ENCODE measurements at regions not wholly inside any gene's neighbourhood (a gene's known extent, or its start where the extent isn't known, plus 50 kb on each side); places are given as distances from the start of the nearest gene placed in this dataset.

- Histone ChIP-seq H3K14ac (ENCODE audit: insufficient read length) (no peak overlapping the region), H3K27ac (ENCODE audit: low read depth, low read length) (no peak overlapping the region), H3K4me3 (ENCODE audit: extremely low read depth in 1 of 4, insufficient read depth in 2 of 4, low read depth in 3 of 4, low read length in 4 of 4) (no peak overlapping the region), H3K4me1 (replicated peaks in 1 of 4; ENCODE audit: control insufficient read depth in 3 of 4, insufficient read depth in 4 of 4, low read length in 3 of 4) (no peaks in the 10 kb centered on the region), H3K4me2 (ENCODE audit: insufficient read depth in 1 of 2, low read depth in 2 of 2, low read length in 2 of 2) (no peak overlapping the region), H2AK5ac (ENCODE audit: low read depth, low read length) (no peak overlapping the region), H3K9ac (replicated peaks in 1 of 4; ENCODE audit: extremely low read depth in 1 of 4, low read depth in 3 of 4, low read length in 3 of 4) (no peak overlapping the region), H3K9me3 (ENCODE audit: insufficient read depth in 2 of 2, low read depth in 1 of 2, low read length in 1 of 2) (no peaks in the 10 kb centered on the region), H3K36me3 (ENCODE audit: control insufficient read depth in 2 of 4, insufficient read depth in 4 of 4, low read length in 3 of 4) (no peaks in the 10 kb centered on the region), H2AFZ (ENCODE audit: low read length) (no peak overlapping the region), H2BK12ac (ENCODE audit: low read depth, low read length) (peak overlapping the region; percentile 60; the same call in 1 of the 2 replicates), H2BK15ac (ENCODE audit: low read length) (no peak overlapping the region), H3K4ac (replicated peaks; ENCODE audit: insufficient read length, low read depth, low read length) (no peak overlapping the region), H3K27me3 (replicated peaks in 1 of 4; ENCODE audit: control insufficient read depth in 3 of 4, extremely low read depth in 1 of 4, insufficient read depth in 3 of 4, low read length in 3 of 4) (no peaks in the 10 kb centered on the region), H2BK120ac (replicated peaks; ENCODE audit: low read depth, low read length) (no peak overlapping the region), H3K23ac (ENCODE audit: insufficient read length) (no peak overlapping the region), H4K8ac (ENCODE audit: extremely low read depth, insufficient read depth, low read length) (no peak overlapping the region; the same call in 1 of the 2 replicates), H3K18ac (ENCODE audit: extremely low read depth, low read length) (no peak overlapping the region; the same call in 1 of the 2 replicates), H4K20me1 (replicated peaks in 1 of 2; ENCODE audit: control insufficient read depth in 1 of 2, insufficient read depth in 2 of 2, low read length in 2 of 2) (peaks cover 0 to 3% of the 10 kb centered on the region in 2 experiments), H2BK20ac (ENCODE audit: low read length) (no peak overlapping the region), H3K79me1 (ENCODE audit: low read depth, low read length) (no peaks in the 10 kb centered on the region), H4K91ac (replicated peaks; ENCODE audit: insufficient read length, low read length) (no peak overlapping the region), H2BK5ac (ENCODE audit: low read depth, low read length) (no peak overlapping the region), H3K23me2 (ENCODE audit: low read depth, low read length) (no peaks in the 10 kb centered on the region; the same call in 1 of the 2 replicates), H3K79me2 (ENCODE audit: control insufficient read depth in 1 of 2, insufficient read depth in 2 of 2, low read length in 2 of 2) (peaks cover 0 to 3% of the 10 kb centered on the region in 2 experiments; a peak in 1 of 4 replicates), H4K5ac (ENCODE audit: insufficient read length, low read depth, low read length) (no peak overlapping the region), H3K56ac (replicated peaks; ENCODE audit: insufficient read length, low read depth, low read length) (no peak overlapping the region)
- ChIA-PET POLR2A (ENCODE audit: partially characterized antibody) (interaction anchor here (0.8 kb wide), 1 partner anchor 190 kb away, joined by 3 read pairs; the partner anchor contains the start of gene GADD45G), CTCF (ENCODE audit: partially characterized antibody) (no interaction called here)
- WGBS, 2 experiments (ENCODE audit: extremely low coverage in 1 of 2, insufficient coverage in 1 of 2, insufficient read length in 1 of 2, insufficient replicate concordance in 2 of 2, low coverage in 1 of 2, low lambda C conversion rate in 2 of 2, missing lambda C conversion rate in 1 of 2) = 83% methylated on average over 10 of the region's 10 CpGs; no CpG with 5 or more reads in 1 of the 2 experiments
- TF ChIP-seq GABPA (IDR thresholded peaks at IDR 0.05; ENCODE audit: borderline replicate concordance, insufficient read depth, low read length) = no peak
- no peak for TF ChIP-seq KDM5A (IDR thresholded peaks at IDR 0.05; ENCODE audit: low read length)
- no peak for TF ChIP-seq MAX (IDR thresholded peaks at IDR 0.05)
- TF ChIP-seq SAP30 (IDR thresholded peaks at IDR 0.05; ENCODE audit: insufficient read depth, insufficient replicate concordance, low read length) = no peak
- TF ChIP-seq PHF8 (conservative IDR thresholded peaks at IDR 0.05; ENCODE audit: low read depth, low read length) = no peak
- no peak for TF ChIP-seq CTCF (IDR thresholded peaks at IDR 0.05; ENCODE audit: control extremely low read depth in 1 of 3, insufficient read depth in 1 of 3, low read depth in 1 of 3, low read length in 3 of 3)
- FAIRE-seq (no peak), DNase-seq (ENCODE audit: low read depth in 1 of 2, low spot score in 2 of 2) (no peak)
Observed at GRCh38 chr9:89794918-89795317, 190.1 kb downstream of the GADD45G start.

All from H1 (cell line).